Epithelial cell of esophagus (primary cell): ENCODE measurements at regions not wholly inside any gene's neighbourhood (a gene's known extent, or its start where the extent isn't known, plus 50 kb on each side); places are given as distances from the start of the nearest gene placed in this dataset.

Source experiments
- DNase-seq: peaks from one replicate; pipeline ENCODE4 v3.0.0; 2010; ENCODE audit warnings: low read depth
- H3K4me3 ChIP-seq: 2 replicates; pipeline ENCODE4 v1.5.1; 2011; ENCODE audit warnings: mild to moderate bottlenecking, low read length, control low read depth
- TF ChIP-seq, protein P1 (sequence below): IDR thresholded peaks from 2 replicates; pipeline ENCODE4 v1.5.1; 2011; ENCODE audit warnings: low read depth, mild to moderate bottlenecking, low read length, control low read depth, inconsistent platforms; ENCODE audit not compliant: insufficient read depth; ENCODE audit errors: missing control alignments

DNA sequence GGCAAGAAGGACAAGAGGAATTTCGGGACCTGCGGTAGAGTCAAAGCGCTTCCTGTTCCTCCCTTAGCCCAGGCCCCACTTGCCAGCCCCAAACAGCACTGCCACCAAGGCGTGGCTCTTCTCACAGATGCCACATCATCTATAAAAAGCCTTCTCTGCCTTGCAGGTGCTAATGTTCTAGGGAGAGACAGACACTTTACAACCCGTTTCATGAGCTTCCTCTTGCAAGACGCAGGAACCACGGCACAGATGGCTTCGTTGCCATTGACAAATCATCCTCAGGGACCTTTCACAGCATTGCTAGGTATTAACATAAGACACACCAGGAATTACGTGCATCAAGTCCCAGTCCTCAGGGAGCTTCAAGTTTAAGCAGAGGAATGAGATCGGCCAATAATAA, 180.9 kb downstream of the JCAD start:
- TF ChIP-seq, protein P1, sequence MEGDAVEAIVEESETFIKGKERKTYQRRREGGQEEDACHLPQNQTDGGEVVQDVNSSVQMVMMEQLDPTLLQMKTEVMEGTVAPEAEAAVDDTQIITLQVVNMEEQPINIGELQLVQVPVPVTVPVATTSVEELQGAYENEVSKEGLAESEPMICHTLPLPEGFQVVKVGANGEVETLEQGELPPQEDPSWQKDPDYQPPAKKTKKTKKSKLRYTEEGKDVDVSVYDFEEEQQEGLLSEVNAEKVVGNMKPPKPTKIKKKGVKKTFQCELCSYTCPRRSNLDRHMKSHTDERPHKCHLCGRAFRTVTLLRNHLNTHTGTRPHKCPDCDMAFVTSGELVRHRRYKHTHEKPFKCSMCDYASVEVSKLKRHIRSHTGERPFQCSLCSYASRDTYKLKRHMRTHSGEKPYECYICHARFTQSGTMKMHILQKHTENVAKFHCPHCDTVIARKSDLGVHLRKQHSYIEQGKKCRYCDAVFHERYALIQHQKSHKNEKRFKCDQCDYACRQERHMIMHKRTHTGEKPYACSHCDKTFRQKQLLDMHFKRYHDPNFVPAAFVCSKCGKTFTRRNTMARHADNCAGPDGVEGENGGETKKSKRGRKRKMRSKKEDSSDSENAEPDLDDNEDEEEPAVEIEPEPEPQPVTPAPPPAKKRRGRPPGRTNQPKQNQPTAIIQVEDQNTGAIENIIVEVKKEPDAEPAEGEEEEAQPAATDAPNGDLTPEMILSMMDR = no peak
- no peak for DNase-seq
- H3K4me3 ChIP-seq = no peak overlapping the region

DNA sequence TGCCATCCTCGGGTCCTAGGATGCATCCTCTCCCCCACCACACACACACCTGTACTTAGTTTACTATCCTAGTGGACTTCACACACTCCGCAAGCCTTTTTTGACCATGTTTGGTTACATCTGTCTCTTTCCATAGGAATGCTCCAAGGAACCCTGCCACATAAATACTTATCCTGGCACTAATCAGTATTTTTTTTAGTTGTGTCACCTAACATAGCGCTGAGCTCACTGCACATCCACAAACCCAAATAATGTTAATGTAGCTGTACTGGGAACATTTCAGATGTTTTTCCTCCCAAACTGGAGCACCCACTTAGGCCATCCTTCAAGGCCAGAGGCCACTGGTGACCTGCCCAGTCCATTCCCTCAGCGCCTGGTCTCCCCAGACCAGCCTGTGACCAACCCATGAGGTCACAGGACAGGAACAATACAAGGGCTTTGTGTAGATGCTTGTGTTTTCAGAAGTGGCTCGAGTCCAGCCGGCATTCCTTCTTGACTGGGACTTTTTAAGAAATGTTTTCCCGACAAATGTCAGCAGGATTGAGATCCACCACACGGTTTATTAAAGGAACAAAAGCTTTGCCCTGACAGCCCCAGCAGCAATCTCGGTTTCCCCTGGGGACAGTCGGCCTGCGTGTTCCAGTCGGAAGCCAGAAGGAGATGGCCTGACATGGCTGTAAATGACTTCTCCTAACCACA, 181.4 kb downstream of the JCAD start:
- TF ChIP-seq, protein P1 = no peak
- no peak for DNase-seq
- no peak overlapping the region for H3K4me3 ChIP-seq

DNA sequence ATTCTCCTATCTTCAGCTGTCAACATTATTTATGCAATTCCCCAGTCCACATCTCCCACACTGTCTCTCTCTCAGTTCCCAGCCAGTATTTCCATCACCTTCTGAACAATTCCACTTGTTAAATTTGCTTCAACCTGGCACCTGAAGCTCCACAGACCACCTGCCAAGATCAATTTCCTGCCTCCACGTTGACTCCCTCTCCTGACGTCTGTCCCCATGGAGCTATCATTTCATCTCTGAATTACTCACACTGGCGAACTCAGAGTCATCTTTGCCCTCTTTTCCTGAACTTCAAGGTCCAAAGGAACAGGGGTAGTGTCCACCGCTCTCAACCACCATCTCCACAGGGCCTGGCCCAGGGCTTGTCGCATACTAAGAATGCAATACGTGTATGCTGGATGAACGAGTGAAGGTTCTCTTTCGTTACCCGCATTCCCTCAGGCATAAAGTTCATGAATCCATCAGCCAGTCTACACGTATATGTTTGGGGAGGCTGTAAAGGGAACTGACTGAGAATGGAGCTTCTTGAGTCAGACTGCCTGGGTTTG, 183.3 kb downstream of the JCAD start:
- no peak for DNase-seq
- H3K4me3 ChIP-seq = no peak overlapping the region
- TF ChIP-seq, protein P1 = no peak

DNA sequence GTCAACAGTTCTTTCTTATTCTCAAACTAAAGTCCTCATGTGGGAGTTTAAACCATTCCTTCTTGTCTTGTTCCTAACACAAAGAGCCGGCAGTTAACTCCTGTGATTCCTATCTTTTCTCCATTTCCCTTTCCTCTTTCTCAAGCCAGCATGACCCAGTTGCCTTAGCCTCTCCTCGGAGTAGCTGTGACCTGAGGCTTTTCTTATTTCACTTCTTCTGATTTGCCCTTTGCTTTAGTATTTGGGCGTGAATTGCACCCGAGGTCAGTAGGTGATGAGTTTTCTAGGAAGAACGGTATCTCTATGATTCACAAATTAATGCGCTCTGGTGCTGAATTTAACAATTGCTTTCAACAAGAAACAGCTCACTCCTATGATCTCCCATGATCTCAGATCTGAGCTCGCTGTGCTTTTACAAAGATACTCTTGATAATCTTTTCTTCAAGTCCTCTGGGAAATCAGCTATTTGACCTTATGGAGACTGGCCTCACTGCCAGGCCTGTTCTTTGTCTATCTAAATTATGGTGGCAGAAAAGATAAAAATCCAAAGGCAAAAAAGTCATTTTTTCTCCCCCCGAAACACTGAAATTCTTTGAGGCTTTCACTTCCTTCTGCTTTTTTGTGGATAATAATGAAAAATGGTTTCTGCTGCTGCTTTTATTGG, 184.6 kb downstream of the JCAD start:
- H3K4me3 ChIP-seq = no peak overlapping the region
- TF ChIP-seq, protein P1 = no peak
- no peak for DNase-seq

DNA sequence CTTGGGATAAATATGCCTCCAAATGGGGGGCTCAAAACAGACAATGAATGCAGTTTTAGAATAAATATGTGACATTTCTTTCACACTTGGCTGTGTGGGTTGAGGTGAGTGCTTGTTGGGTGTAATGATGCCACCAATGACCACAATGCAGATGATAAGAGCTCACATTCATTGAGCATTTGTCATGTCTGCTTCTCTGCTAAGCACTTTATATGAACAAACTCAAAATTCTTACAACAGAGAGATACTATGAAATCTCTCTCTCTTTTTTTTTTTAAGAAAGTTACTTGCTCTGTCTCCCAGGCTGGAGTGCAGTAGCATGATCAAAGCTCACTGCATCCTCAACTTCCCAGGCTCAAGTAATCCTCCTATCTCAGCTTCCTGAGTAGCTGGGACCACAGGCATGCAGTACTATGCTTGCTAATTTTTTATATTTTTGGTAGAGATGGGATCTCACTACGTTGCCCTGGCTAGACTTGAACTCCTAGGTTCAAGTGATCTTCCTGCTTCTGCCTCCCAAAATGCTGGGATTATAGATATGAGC, 185.4 kb downstream of the JCAD start:
- TF ChIP-seq, protein P1 = no peak
- H3K4me3 ChIP-seq = no peak overlapping the region
- no peak for DNase-seq

DNA sequence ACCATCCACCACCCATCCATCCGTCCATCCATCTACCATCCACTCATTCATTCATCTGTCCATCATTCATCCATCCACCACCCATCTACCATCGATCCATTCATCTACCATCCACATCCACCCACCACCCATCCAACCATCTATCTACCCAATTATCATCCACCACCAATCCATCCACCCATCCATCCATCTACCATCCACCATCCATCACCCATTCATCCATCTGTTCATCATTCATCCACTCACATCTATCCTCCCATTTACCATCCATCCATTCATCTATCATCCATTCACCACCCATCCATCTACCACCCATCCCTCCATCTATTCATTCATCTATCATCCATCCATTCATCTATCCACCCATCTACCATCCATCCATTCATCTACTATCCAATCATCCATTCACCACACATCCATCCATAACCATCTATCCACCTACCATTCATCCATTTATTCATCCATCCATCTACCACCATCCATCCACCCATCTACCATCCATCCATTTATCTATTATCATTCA, 188.8 kb downstream of the JCAD start:
- TF ChIP-seq, protein P1 = no peak
- no peak for DNase-seq
- no peak overlapping the region for H3K4me3 ChIP-seq
